Stimulated activated CD4-positive, alpha-beta T cell treated with anti-CD3 and anti-CD28 coated beads, TNF-alpha, amount 100 ng/mL, for 24 hours (primary cell): ENCODE measurements at regions not wholly inside any gene's neighbourhood (a gene's known extent, or its start where the extent isn't known, plus 50 kb on each side); places are given as distances from the start of the nearest gene placed in this dataset.
"Not testable (repeated sequence)": the region's sequence is repeated elsewhere in the genome, so short reads cannot be mapped to it uniquely, and the experiment has no call there.

Experiments used
- DNase-seq, 3 experiments: peaks; one replicate each; pipeline ENCODE4 v3.0.0-alpha.2; 2020; ENCODE audit warnings: low read depth in 3 of 3

DNA sequence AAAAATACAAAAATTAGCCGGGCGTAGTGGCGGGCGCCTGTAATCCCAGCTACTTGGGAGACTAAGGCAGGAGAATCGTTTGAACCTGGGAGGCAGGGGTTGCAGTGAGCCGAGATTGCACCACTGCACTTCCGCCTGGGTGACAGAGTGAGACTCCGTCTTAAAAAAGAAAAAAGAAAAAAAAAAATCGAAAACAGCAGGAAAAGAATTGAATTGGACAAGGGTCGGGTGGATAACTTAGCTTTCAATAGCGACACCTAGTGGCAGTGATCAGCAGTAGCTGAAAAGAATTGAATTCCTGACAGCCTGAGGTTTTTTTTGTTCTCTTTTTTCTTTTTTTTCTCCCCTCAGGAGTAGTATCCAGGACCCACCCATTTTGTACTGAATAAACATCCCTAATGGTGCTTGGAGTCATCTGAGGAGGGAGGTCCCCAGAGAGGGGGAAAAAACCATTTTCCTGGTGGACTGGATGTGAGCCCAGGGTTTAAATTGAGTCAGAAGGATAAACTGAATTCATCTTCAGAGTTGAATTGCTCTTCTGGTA is 55.1 kb downstream of the CYCS start:
- peak; percentile 11 to 19 (median 12) for DNase-seq

DNA sequence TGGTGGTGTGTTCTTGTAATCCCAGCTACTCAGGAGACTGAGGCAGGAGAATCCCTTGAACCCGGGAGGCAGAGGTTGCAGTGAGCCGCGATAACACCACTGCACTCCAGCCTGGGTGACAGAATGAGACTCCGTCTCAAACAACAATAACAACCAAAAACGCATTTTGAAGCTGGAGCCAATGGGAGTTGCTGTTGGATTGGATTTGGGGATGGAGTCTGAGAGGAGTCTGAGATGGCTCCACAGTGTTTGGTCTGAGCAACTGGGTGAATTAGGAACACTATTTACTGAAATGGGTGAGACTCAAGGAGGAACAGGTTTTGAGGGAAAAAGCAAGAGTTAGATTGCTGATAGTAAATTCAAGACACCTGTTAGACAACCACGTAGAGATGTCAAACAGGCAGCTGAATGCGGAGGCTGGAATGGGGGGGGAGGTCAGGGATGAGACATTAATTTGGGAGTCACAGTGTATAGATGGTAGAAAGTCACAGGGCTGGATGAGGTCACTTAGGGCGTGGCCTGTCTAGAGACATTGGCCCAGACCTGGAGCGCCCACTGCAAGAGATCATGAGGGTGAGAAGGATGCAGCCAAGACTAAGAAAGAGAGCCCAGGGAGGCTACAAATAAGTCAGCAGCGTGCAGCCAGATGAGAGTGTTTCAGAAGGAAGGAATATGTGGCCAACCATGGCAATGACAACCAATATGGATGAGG is 56.4 kb downstream of the CYCS start:
- DNase-seq, result no peak

DNA sequence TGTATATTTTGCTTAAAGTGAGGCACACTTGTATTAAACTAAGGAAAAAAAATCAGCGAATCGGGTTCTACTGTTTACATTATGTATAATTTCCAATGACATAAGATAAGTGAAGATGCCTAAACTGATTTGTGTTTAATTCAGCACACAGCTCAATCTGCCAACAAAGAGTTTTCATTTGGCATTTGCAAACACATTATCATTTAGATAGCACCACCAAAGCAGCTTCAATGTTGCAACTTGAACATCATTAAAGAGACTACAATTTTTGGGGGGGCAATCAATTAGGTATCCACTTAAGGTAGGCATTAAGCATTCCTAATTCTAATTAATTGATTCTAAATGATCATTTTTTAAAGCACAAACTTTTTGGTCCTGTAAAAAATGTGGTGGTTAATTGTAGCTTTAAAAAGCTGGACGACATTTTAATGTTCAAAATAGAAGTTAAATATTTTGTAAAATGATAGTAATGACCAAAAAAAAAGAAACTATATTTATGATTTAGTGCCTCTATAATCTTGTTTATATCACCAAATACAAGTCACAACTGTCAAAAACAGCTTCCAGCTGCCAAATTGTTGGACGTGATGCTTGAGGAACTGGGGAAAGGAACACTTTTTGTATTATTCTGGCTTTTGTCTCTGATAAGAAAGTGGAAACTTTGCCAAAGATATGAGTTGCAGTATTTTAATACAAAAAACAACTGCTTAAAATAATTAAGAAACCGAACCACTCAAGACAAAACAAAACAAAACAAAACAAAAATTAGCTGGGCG is 57.1 kb downstream of the CYCS start:
- no peak for DNase-seq

DNA sequence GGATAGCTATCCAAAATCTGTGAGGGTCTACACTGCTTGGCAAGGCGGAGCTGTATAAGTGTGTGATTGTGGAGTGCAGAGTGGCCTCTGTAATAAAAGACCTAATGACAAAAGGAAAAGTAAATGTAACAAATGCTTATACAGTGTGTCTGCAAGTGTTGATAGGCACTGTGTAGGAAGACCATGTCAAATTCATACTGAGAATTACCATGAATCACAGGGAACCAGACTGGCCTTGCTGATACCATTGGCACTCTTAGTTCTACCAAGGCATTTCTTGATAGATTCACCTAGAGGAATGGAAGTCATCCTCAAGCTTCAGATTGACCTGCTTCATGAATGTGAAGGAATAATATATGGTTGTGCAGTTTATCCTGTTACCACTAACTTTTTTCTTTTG is 58.8 kb downstream of the CYCS start:
- DNase-seq, result no peak

DNA sequence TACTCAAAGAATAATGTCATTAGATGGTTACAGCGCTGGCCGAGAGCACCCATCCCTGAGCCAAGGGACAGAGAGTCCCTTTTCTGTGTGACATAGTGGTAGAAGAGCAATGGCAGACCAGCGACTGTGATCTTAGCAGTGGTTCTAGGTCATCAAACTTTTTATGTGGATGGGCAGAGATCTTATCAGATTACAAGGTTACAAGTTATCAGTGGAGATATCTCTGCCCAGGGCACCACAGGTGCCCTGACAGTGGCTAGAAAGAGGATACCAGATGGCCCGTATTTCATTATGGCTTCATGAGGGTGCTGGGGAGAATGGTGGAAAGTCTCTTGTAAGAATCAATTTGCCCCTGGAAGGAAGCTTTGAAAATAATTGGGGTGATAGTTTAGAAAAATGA is 62.7 kb downstream of the CYCS start:
- no peak for DNase-seq

DNA sequence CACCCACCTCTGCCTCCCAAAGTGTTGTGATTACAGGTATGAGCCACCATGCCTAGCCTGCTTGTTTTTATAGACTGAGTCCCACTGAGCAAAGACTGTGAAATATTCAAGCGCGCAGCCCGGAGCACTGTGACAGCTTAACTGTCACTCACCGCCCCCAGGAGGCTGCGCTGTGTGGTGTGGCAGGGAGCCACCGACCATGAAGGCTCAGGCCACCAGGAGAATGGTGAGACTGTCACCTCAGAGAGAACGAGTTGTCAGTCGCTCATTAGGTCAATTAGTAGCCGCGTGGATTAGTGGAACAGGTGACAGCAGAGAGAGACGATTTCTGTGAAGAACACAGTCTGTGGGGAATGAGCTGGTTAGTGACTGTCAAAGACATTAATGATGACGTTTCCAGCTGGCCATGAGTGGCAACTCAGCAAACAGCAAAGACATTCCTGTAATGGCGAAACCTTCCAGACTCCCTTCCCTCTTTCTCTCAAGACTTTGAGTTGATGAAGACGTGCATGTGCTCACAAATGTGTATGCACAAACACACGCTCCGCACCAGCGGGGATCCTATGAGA is 64.5 kb downstream of the CYCS start:
- no peak for DNase-seq

DNA sequence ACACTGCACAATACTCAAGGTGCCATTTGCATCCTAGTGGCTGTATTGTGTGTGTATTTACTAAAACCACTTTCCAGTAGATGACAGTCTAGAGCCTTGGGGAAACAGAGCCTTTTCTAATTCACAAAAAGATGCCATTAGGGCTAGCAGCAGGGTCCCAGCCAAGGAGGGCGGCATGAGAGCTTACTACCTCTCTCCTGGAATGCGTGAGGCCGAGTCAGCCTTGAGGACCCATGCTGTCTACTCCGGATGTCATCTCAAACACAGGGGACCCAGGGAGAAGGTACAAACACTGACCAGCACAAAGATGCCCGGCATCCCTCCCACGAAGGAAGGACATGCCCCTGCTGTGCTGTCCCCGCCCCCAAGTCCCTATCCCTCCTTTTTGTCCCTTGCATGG is 65.5 kb downstream of the CYCS start:
- no peak for DNase-seq

DNA sequence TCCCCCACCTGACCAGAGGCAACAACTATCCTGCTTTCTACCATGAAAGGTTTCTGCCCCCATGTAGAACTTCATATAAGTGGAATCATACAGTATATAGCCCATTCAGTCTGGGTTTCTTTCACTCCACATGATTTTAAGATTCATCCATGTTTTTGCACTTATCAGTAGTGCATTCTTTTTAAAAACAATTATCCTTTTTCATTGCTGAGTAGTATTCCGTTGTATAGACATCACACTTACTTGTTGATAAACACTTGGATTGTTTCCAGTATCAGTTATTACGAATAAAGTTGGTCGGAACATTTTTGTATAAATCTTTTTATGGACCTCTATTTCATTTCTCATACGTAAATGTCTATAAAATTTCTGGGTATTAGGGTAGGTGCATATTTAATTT is 68.7 kb downstream of the CYCS start:
- DNase-seq, result no peak

DNA sequence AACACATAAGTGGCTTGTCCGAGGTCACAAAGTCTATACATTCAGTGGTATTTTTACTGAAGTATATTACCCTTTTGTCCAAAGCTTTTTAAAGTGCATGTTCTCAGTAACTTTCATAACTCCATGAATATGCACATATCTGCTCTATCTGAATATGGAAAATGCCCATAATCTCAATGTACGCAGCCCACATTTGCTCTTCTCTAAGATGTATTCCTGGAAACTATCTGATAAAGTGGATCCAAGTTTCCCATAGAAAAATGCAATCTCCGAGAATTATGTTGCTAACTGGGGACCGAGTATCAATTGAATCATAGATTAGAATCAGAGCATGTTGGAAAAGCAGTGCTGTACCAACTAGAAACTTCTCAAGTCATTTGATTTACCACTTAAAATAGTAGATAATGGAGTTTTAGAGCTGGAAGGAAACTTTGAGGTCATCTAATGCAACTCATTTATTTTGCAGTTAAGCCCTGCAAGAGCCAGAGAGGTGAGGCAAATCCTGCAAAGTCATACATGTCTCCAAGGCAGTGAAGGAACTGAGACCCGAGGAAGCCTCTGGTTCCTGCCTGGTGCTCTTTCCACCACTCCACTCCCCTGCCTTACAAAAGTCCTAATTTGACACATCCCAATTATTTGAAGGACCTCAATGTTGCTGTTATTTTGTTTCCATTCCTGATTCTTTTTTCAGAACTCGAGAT is 69.4 kb downstream of the CYCS start:
- DNase-seq, result no peak

DNA sequence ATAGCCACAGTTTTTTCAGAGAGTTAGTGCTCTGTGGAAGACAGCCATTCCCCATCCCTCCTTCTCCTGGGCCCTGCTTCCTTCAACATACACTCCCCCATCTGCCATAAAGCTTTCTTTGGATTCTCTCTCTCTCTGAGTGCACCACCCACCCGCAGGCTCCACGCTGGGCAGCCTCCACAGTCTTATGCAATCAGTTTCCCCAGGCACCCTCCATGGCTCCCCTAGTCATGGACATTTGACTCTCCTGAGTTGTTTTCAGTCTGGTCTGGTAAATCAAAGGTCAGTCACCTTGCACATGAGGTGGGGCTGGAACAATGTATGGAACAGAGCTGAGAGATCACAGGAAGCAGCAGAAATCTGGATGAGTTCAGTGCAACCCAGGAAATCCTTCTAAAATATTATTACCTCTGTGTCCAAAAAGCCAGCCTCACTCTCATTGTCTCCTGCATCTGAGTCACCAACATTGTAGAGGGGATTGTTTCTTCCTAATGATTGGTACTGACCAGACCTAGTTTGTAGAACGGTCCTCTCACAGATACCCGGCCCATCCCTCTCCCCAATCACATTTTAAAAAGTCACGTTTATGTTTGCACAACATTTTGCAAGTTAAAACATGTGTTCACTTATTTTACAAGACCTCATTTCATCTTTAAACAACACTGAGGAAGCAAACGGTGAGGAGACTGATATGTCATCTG is 70.1 kb downstream of the CYCS start:
- no peak for DNase-seq

DNA sequence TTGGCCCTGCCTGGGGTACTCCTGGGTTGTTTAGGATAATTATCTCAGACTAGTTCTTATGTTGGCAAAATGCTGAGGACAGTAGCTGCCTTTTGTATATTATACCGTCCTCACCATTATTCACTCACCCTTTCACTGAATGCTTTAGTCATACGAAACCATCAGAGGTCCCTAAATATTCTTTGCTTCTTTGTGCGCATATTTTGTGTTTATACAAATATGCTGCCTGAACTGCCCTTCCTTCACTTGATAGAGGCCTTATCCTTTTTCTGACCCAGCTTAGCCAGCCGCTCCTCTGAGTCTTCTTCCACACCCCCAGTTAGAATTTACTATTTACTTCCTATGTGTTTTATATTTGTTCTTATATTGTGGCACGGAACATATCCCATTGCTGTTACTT is 70.2 kb upstream of the OSBPL3 start:
- no peak for DNase-seq

DNA sequence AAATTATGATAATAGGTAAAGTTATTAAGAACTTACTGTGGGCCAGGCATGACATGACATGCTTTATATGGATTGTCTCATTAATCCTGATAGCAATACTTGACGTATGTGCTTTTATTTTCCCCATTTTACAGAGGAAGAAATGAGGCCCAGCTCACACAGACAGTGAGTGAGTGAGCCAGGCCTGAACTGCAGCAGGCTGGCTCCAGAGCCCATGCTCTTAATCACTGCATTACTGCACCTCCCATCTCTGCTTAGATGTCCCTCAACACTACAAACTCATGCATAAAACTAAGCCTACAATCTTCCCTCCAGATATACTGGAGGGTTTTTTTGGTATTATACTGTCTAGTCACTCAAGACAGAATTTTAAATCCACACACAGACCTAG is 68.5 kb upstream of the OSBPL3 start:
- no peak for DNase-seq

DNA sequence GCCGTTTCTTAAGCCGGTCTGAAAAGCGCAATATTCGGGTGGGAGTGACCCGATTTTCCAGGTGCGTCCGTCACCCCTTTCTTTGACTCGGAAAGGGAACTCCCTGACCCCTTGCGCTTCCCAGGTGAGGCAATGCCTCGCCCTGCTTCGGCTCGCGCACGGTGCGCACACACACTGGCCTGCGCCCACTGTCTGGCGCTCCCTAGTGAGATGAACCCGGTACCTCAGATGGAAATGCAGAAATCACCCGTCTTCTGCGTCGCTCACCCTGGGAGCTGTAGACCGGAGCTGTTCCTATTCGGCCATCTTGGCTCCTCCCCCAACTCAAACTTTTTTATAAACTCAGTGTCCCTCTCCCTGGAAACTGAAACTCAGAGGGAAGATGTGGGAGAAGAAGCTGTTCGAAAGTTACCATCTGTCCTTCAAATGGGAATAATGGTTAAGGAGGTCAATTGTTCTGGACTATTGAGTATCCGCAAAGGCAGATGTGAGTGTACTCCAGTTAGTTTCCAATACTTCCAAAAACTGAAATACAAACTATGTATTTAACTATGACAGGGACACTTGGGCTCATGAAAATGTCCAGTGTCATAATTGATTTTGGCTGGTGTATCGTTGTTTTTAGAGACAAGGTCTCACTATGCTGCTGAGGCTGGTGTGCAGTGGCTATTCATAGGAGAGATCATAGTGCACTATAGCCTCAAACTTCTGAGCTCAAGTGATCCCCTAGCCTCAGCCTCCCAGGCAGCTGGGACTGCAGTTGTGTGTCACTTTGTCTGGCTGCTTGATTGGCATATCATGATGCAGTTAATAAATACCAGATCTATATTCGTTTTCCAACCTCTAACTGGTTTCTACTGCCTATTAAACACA is 67.8 kb upstream of the OSBPL3 start:
- DNase-seq, result not testable (repeated sequence)

DNA sequence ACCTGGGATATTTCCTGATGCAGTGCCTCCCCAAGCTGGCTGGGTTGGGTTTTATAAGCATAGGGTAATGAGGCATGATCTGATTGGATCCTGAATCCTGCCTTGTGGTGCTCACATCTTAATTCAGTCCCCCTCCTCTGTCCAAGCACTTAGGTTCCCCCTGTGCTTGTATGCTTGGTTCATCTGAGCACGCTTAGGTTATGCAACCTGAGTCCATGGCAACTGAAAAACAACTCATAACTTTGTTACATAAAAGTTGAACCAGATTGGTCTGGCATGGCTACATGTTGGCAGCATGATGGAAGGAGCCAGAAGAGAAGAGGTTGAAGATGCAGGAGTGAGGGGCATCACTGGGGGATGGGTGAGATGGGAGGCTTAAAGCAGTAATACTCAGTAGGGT is 57.3 kb upstream of the OSBPL3 start:
- DNase-seq, result no peak

DNA sequence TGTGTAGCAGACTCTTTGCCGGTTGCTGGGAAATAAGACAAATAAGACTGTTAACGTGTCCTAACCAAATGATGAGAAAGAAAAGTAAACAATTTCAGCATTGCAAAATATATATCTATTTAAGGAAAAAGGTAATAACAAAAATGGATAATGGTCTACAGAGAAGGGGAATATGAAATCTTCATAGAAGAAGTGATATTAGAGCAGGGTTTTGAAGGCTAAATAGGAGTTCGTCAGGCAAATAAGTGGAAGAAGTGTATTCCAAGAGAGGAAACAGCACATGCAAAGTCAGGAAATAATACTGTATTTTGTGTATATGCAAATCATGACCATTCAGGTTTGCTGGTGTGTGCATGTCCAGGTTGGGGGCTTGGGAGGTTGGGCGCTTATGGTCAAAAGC is 55.3 kb upstream of the OSBPL3 start:
- no peak for DNase-seq

DNA sequence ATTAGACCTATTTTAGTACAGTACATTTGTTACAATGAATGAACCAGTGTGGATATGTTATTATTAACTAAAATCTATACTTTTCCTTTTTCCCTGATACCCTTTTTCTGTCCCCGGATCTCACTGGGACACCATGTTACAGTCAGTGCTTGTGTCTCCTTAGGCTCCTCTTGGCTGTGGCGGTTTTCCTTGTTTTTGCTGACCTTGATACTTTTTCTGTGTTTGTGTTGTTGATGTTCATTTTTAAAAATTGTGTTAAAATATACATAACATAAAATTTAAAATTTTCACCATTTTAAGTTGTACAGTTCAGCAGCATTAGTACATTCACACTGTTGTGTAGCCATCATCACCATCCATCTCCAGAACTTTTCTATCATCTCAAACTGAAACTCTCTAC is 54.2 kb upstream of the OSBPL3 start:
- no peak for DNase-seq

DNA sequence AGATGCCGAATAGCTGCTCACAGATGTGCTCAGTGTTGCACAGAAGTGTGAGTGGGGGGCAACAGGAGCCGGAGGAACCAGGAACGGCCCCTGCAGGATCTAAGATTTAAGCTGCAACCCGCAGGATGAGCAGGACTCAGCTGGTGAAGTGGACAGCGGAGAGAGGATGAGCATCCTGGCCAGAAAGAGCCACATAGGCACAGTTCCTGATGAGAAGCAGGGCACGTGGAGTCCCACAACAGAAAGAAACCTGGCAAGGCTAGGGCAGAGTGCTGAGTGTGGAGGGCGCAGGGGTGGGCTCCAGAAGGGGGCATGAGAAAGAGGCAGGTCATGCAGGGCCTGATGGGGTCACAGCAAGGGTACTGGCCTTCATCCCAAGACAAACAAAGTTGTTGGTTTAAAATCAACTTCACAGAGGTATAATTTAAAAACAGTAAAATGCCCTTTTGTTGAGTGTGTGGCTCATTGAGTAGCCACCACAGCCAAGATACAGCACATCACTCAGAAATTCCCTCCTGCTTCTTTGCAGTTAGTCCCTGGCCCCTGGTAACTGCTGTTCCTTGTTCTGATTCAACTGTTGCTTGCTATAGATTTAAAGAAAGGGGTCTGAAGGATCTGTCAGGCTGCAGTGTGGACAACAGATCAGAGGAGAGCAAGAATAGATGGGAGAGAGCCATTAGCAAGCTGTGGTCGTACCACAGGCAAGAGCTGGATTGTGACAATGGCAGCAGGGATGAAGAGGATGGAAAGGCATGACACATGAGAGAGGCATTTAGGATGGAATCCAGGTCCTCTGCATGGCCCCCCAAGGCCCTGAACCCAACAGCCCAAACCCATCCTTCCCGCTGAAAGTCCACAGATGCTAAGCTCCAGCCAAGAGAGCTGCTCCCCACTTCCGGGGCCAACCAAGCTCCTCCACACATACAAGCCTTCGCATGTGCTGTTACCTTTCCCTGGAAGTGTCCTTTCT is 53.1 kb upstream of the OSBPL3 start:
- DNase-seq, result no peak

DNA sequence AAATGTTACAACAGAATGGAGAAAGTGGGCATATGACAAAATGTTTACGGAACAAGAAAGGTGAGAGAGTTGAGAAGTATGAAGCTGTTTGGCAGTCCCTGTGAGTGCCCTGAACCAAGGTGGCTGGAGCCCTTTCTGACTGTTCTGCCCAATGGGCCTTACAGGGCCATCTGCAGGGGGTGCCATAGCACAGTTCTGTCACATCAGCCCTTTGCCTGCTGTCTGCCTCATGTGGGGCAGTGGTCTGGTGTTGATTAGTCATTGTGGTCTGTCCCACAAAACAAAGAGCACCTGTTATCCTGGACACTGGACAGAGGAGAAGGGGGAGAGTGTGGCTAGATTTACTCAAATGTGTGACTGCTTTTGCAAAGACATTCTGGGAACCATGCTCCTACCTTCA is 51.5 kb upstream of the OSBPL3 start:
- DNase-seq, result no peak

DNA sequence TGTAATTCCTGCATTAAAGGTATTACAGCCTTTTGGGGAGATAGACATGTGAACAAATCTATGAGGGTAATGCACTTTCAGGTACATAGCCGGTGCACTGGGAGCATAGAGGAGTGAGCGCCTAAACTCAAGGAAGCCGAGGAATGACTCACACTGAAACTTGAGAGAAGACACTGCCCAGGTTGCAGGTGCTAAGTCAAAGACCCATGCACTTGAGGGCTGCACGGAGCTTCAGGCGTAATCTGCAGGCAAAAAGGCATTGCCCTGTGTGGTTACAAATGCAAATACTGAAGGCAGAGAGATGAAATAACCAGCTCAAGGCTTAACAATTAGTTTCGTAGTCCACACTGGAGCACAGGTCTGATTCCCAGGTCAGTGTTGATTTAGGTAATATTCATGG is 51.0 kb upstream of the OSBPL3 start:
- no peak for DNase-seq
